Parathyroid adenoma (tissue), 2 donors: ENCODE measurements at regions not wholly inside any gene's neighbourhood (a gene's known extent, or its start where the extent isn't known, plus 50 kb on each side); places are given as distances from the start of the nearest gene placed in this dataset.

Source experiments
- H2AFZ ChIP-seq: fragments of 300-600 bp; sonication (generic); one replicate; pipeline ENCODE4 v1.7.0; 2017; ENCODE audit warnings: antibody characterized with exemption, mild to moderate bottlenecking
- H3K27ac ChIP-seq: fragments of 300-600 bp; sonication (generic); one replicate; pipeline ENCODE4 v1.7.0; 2017
- H3K27me3 ChIP-seq: fragments of 300-600 bp; sonication (generic); one replicate; pipeline ENCODE4 v1.7.0; 2017; ENCODE audit warnings: low read length; ENCODE audit not compliant: control insufficient read depth, insufficient read depth
- H3K36me3 ChIP-seq: fragments of 300-600 bp; sonication (generic); one replicate; pipeline ENCODE4 v1.7.0; 2017; ENCODE audit warnings: low read length; ENCODE audit not compliant: control insufficient read depth, insufficient read depth
- H3K4me1 ChIP-seq: fragments of 300-600 bp; sonication (generic); one replicate; pipeline ENCODE4 v1.7.0; 2017; ENCODE audit warnings: control low read depth
- H3K4me2 ChIP-seq: fragments of 300-600 bp; sonication (generic); one replicate; pipeline ENCODE4 v1.7.0; 2017; ENCODE audit warnings: low read length
- H3K4me3 ChIP-seq: fragments of 300-600 bp; sonication (generic); one replicate; pipeline ENCODE4 v1.7.0; 2017; ENCODE audit warnings: low read depth, low read length
- H3K79me2 ChIP-seq: fragments of 300-600 bp; sonication (generic); one replicate; pipeline ENCODE4 v1.7.0; 2017; ENCODE audit warnings: control low read depth
- H3K9ac ChIP-seq: fragments of 300-600 bp; sonication (generic); one replicate; pipeline ENCODE4 v1.7.0; 2017; ENCODE audit warnings: mild to moderate bottlenecking
- H3K9me3 ChIP-seq: fragments of 300-600 bp; sonication (generic); one replicate; pipeline ENCODE4 v1.7.0; 2017; ENCODE audit warnings: low read length; ENCODE audit not compliant: control insufficient read depth
- TF ChIP-seq, protein P1 (sequence below): fragments of 300-600 bp; sonication (generic); IDR thresholded peaks from one replicate; pipeline ENCODE4 v1.7.0; 2017; ENCODE audit warnings: antibody characterized with exemption, mild to moderate bottlenecking
- donor health status: primary hyperparathyroidism.

DNA sequence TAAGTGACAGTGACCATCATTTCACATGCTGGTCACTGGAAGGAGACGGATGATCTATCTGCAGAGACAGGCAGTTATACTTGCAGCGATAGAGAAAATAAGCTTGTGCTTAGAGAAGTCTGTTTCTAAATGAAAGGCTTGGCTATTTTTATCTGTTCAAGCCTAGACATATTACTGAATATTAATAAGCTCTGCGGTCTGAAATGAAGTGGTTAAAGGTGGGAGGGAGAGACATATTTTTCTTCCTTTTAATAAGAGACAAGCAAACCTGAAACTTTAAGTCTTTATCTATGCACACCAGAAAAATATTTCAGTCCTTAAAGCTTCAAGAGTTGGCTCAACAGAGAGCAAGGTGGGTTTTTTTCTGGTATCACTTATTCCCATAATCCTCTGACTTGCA, 99.0 kb downstream of the CD200R1L start:
- no peaks in the 10 kb centered on the region for H3K36me3 ChIP-seq
- H3K9me3 ChIP-seq = no peaks in the 10 kb centered on the region
- H3K4me1 ChIP-seq = no peaks in the 10 kb centered on the region
- no peak overlapping the region for H2AFZ ChIP-seq
- no peak overlapping the region for H3K4me2 ChIP-seq
- no peak overlapping the region for H3K27ac ChIP-seq
- no peak overlapping the region for H3K4me3 ChIP-seq
- H3K27me3 ChIP-seq = no peaks in the 10 kb centered on the region
- H3K9ac ChIP-seq = no peak overlapping the region
- H3K79me2 ChIP-seq = no peaks in the 10 kb centered on the region
- TF ChIP-seq, protein P1, sequence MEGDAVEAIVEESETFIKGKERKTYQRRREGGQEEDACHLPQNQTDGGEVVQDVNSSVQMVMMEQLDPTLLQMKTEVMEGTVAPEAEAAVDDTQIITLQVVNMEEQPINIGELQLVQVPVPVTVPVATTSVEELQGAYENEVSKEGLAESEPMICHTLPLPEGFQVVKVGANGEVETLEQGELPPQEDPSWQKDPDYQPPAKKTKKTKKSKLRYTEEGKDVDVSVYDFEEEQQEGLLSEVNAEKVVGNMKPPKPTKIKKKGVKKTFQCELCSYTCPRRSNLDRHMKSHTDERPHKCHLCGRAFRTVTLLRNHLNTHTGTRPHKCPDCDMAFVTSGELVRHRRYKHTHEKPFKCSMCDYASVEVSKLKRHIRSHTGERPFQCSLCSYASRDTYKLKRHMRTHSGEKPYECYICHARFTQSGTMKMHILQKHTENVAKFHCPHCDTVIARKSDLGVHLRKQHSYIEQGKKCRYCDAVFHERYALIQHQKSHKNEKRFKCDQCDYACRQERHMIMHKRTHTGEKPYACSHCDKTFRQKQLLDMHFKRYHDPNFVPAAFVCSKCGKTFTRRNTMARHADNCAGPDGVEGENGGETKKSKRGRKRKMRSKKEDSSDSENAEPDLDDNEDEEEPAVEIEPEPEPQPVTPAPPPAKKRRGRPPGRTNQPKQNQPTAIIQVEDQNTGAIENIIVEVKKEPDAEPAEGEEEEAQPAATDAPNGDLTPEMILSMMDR = no peak

DNA sequence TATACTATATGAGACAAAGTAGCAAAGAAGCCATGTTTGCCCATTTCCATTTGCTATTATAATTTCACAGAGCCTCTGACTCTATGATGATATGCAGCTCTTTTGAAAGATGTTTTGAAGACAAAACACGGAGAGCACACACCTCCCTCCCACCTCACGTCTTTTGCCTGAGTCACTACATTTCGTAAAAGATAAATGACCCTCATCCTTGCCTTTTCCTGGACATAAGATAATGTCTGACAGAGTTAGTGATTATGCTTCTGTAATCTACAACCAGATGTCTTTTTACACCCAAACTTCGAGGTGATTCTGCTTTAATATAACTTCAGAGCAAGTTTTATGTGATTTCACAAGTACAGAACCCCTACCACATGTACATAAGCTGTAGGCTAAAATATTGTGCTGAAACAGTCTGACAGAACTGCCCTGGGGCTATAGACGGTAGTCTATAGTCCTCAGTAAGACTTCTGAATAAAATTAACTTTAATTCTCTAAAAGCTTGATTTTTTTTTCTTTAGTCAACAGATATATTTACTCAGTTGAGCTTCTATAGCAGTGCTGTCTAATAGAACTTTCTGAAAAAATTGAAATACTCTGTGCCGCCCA, 99.9 kb downstream of the CD200R1L start:
- no peak overlapping the region for H3K4me3 ChIP-seq
- TF ChIP-seq, protein P1 = no peak

DNA sequence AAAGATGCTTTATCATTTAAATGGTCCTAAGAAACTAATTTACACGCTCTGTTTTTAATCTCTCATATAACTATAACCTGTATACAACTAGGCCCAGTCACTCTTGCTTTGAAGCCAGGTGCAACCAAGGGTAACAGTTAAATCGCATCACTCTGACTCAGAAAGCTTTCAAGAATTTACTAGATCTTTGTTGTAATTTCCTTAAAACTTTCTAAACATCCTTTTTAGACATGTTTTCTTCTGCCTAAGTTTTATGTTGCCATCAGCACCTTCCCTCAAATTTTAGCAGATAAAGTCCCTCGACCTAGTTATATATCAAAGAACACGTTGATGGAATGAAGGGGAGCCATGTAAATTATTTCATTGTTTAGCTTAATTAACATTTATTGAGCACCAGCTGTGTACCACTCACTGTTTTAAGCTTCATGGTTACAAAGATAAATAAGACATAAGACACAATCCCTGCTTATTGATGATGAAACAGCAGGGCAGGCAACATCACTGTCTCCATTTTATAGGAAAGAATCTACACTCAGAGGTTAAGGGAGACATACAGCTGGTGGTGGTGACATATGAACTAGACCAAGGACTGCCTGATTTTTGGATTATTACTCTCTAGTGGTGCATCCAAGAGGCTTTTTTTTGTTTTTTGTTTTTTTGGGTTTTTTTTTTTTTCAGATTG, 101.0 kb downstream of the CD200R1L start:
- Histone ChIP-seq H3K4me1 (no peaks in the 10 kb centered on the region), H3K4me3 (no peak overlapping the region), H3K27ac (no peak overlapping the region), H3K9ac (no peak overlapping the region), H2AFZ (peak overlapping the region; percentile 21), H3K4me2 (no peak overlapping the region), H3K36me3 (no peaks in the 10 kb centered on the region), H3K27me3 (no peaks in the 10 kb centered on the region), H3K79me2 (no peaks in the 10 kb centered on the region), H3K9me3 (no peaks in the 10 kb centered on the region)
- TF ChIP-seq, protein P1 = no peak

More for the DNA sequence above, 99.9 kb downstream of the CD200R1L start:
- Histone ChIP-seq H3K4me2 (no peak overlapping the region), H2AFZ (no peak overlapping the region), H3K79me2 (no peaks in the 10 kb centered on the region), H3K27ac (no peak overlapping the region), H3K36me3 (no peaks in the 10 kb centered on the region), H3K27me3 (no peaks in the 10 kb centered on the region), H3K9ac (no peak overlapping the region), H3K9me3 (no peaks in the 10 kb centered on the region), H3K4me1 (no peaks in the 10 kb centered on the region)

DNA sequence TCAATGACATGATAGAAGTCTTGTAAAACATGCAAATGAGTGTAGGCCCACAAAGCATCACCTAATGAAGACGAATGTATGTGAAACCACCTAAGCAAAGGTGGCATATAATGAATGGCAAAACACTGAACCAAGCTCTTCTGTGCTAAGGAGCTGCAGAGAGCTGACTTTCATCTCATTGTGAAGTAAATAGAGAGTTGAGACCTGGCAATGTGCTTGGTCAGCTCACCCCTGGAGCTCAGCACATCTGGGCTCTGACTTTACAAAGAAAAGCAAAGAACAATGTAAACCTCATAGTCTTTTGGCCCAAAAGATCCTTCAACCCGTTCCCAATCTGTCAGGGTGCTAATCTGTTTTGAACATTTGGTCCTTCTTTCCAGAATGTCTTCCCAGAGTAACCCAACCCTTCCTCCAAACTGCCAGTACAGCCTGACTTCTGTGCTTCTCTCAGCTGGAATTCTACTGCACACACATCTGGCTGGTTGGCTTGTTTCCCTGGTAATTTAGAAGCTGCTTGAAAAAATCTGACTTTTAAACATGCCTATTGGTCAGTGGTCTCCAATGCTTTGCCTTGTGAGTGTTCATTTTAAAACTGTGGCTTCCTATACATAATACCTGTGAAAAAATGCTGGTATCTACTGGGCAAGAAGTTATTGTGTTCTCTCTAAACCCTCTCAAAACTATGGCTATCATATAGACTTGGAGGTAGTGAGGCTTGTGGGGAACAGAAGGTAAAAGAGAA, 101.7 kb downstream of the CD200R1L start:
- peak overlapping the region; percentile 21 for H2AFZ ChIP-seq
- H3K4me3 ChIP-seq = no peak overlapping the region
- no peak overlapping the region for H3K4me2 ChIP-seq
- no peaks in the 10 kb centered on the region for H3K79me2 ChIP-seq
- H3K36me3 ChIP-seq = no peaks in the 10 kb centered on the region
- no peaks in the 10 kb centered on the region for H3K4me1 ChIP-seq
- H3K9me3 ChIP-seq = no peaks in the 10 kb centered on the region
- H3K27ac ChIP-seq = no peak overlapping the region
- H3K27me3 ChIP-seq = no peaks in the 10 kb centered on the region
- TF ChIP-seq, protein P1 = no peak
- H3K9ac ChIP-seq = no peak overlapping the region
